ENCODE measurements at regions not wholly inside any gene's neighbourhood (a gene's known extent, or its start where the extent isn't known, plus 50 kb on each side); places are given as distances from the start of the nearest gene placed in this dataset.

- TF ChIP-seq GATA2 (IDR thresholded peaks at IDR 0.05; ENCODE audit: low read depth, low read length) (no peak), GATA3 (IDR thresholded peaks at IDR 0.05; ENCODE audit: low read depth, low read length) (no peak)
Observed at GRCh38 chr13:57925250-57925649, 293.7 kb downstream of the PCDH17 start.

Data from SH-SY5Y (cell line).